H1 (cell line): ENCODE measurements at regions not wholly inside any gene's neighbourhood (a gene's known extent, or its start where the extent isn't known, plus 50 kb on each side); places are given as distances from the start of the nearest gene placed in this dataset.
"Not testable (repeated sequence)": the region's sequence is repeated elsewhere in the genome, so short reads cannot be mapped to it uniquely, and the experiment has no call there.

Experiments
- CTCF ChIA-PET: fragments of 300-600 bp; sonication (Branson Sonifier 250); formaldehyde crosslinking; loops from one replicate; lab custom pipeline; 2021; ENCODE audit not compliant: partially characterized antibody; lab: Charles Lee
- POLR2A ChIA-PET: fragments of 300-600 bp; sonication (Branson Sonifier 250); formaldehyde crosslinking; loops from one replicate; lab custom pipeline; 2021; ENCODE audit warnings: inconsistent platforms; ENCODE audit not compliant: partially characterized antibody; lab: Charles Lee
- DNase-seq, 2 experiments: peaks; one replicate each; pipeline versions ENCODE4 v3.0.0 to v3.0.0-alpha.2; 2010 to 2022; ENCODE audit warnings: low spot score in 2 of 2, low read depth in 1 of 2, mixed read lengths in 1 of 2
- FAIRE-seq: peaks from 2 replicates; lab custom pipeline; 2011; peaks lifted over from hg19 to GRCh38; lab: Jason Lieb, UNC
- H2AFZ ChIP-seq: 2 replicates; pipeline ENCODE4 v1.8.1; 2012; ENCODE audit warnings: low read length, inconsistent platforms
- H2AK5ac ChIP-seq: 2 replicates; pipeline ENCODE4 v1.6.1; 2013; ENCODE audit warnings: low read depth, low read length
- H2BK120ac ChIP-seq: replicated peaks from 2 replicates; pipeline ENCODE3; 2013; ENCODE audit warnings: low read depth, low read length, inconsistent platforms
- H2BK12ac ChIP-seq: 2 replicates; pipeline ENCODE4 v1.6.1; 2013; ENCODE audit warnings: low read depth, low read length
- H2BK15ac ChIP-seq: 2 replicates; pipeline ENCODE4 v1.6.1; 2013; ENCODE audit warnings: low read length
- H2BK20ac ChIP-seq: 2 replicates; pipeline ENCODE4 v1.6.1; 2013; ENCODE audit warnings: low read length
- H2BK5ac ChIP-seq: 2 replicates; pipeline ENCODE4 v1.6.1; 2013; ENCODE audit warnings: low read depth, low read length
- H3K14ac ChIP-seq: 2 replicates; pipeline ENCODE4 v1.6.1; 2013; ENCODE audit warnings: inconsistent platforms; ENCODE audit not compliant: insufficient read length
- H3K18ac ChIP-seq: 2 replicates; pipeline ENCODE4 v1.6.1; 2013; ENCODE audit warnings: low read length; ENCODE audit errors: extremely low read depth
- H3K23ac ChIP-seq: 2 replicates; pipeline ENCODE4 v1.6.1; 2013; ENCODE audit warnings: inconsistent platforms; ENCODE audit not compliant: insufficient read length
- H3K23me2 ChIP-seq: 2 replicates; pipeline ENCODE4 v1.6.1; 2013; ENCODE audit warnings: low read depth, low read length
- H3K27ac ChIP-seq: 2 replicates; pipeline ENCODE4 v1.6.1; 2011; ENCODE audit warnings: low read depth, low read length, inconsistent platforms
- H3K27me3 ChIP-seq, 4 experiments: replicated peaks in 1 of 4; 1 replicate in 1 of 4; 2 replicates in 3 of 4; pipeline versions ENCODE4 v1.6.1 to v1.8.1; 2011 to 2013; ENCODE audit warnings: low read length in 3 of 4, mild to moderate bottlenecking in 3 of 4, inconsistent platforms in 2 of 4, mixed read lengths in 2 of 4, moderate library complexity in 1 of 4; ENCODE audit not compliant: control insufficient read depth in 3 of 4, insufficient read depth in 3 of 4; ENCODE audit errors: extremely low read depth in 1 of 4
- H3K36me3 ChIP-seq, 4 experiments: 2 replicates each; pipeline versions ENCODE4 v1.6.1 to v1.8.1; 2011 to 2013; ENCODE audit warnings: mild to moderate bottlenecking in 4 of 4, low read length in 3 of 4, moderate library complexity in 2 of 4, control low read depth in 1 of 4, inconsistent platforms in 1 of 4; ENCODE audit not compliant: insufficient read depth in 4 of 4, control insufficient read depth in 2 of 4
- H3K4ac ChIP-seq: replicated peaks from 2 replicates; pipeline ENCODE3; 2013; ENCODE audit warnings: low read length, low read depth, mixed read lengths, inconsistent platforms; ENCODE audit not compliant: insufficient read length
- H3K4me1 ChIP-seq, 4 experiments: replicated peaks in 1 of 4; 1 replicate in 1 of 4; 2 replicates in 3 of 4; pipeline versions ENCODE4 v1.6.1 to v1.8.1; 2011 to 2013; ENCODE audit warnings: low read length in 3 of 4, inconsistent platforms in 2 of 4, mixed read lengths in 1 of 4; ENCODE audit not compliant: insufficient read depth in 4 of 4, control insufficient read depth in 3 of 4
- H3K4me2 ChIP-seq, 2 experiments: 2 replicates each; pipeline versions ENCODE4 v1.6.1 to v1.8.1; 2011 to 2013; ENCODE audit warnings: low read depth in 2 of 2, low read length in 2 of 2, control low read depth in 1 of 2, inconsistent platforms in 1 of 2, mild to moderate bottlenecking in 1 of 2; ENCODE audit not compliant: insufficient read depth in 1 of 2
- H3K4me3 ChIP-seq, 4 experiments: fragments of 200-600, 300-600 bp in 1 of 4; sonication (generic), shearing (Covaris generic), sonication (Bioruptor Twin) in 1 of 4; 2 replicates each; pipeline versions ENCODE4 v1.5.1 to v1.8.1; 2011 to 2016; ENCODE audit warnings: low read length in 4 of 4, low read depth in 3 of 4, control low read depth in 2 of 4, inconsistent platforms in 2 of 4, mild to moderate bottlenecking in 2 of 4, mixed read lengths in 1 of 4, moderate library complexity in 1 of 4; ENCODE audit not compliant: insufficient read depth in 2 of 4; ENCODE audit errors: extremely low read depth in 1 of 4
- H3K56ac ChIP-seq: replicated peaks from 2 replicates; pipeline ENCODE3; 2013; ENCODE audit warnings: low read depth, mild to moderate bottlenecking, mixed read lengths, low read length, inconsistent platforms; ENCODE audit not compliant: insufficient read length
- H3K79me1 ChIP-seq: 2 replicates; pipeline ENCODE4 v1.6.1; 2013; ENCODE audit warnings: low read depth, low read length, control low read depth
- H3K79me2 ChIP-seq, 2 experiments: 2 replicates each; pipeline versions ENCODE4 v1.6.1 to v1.8.1; 2012 to 2013; ENCODE audit warnings: low read length in 2 of 2, mild to moderate bottlenecking in 2 of 2, inconsistent platforms in 1 of 2; ENCODE audit not compliant: insufficient read depth in 2 of 2, control insufficient read depth in 1 of 2
- H3K9ac ChIP-seq, 4 experiments: replicated peaks in 1 of 4; 1 replicate in 1 of 4; 2 replicates in 3 of 4; pipeline versions ENCODE4 v1.6.1 to v1.8.1; 2011 to 2013; ENCODE audit warnings: low read depth in 3 of 4, low read length in 3 of 4, control low read depth in 2 of 4, mild to moderate bottlenecking in 2 of 4, moderate library complexity in 2 of 4, inconsistent platforms in 1 of 4; ENCODE audit errors: extremely low read depth in 1 of 4
- H3K9me3 ChIP-seq, 2 experiments: 2 replicates each; pipeline versions ENCODE4 v1.6.1 to v1.8.1; 2012 to 2013; ENCODE audit warnings: mild to moderate bottlenecking in 2 of 2, moderate library complexity in 2 of 2, control low read depth in 1 of 2, inconsistent platforms in 1 of 2, low read depth in 1 of 2, low read length in 1 of 2, mixed read lengths in 1 of 2; ENCODE audit not compliant: insufficient read depth in 2 of 2
- H4K20me1 ChIP-seq, 2 experiments: replicated peaks in 1 of 2; 2 replicates each; pipeline versions ENCODE3 to v1.8.1; 2011 to 2013; ENCODE audit warnings: inconsistent platforms in 2 of 2, low read length in 2 of 2, mild to moderate bottlenecking in 1 of 2; ENCODE audit not compliant: insufficient read depth in 2 of 2, control insufficient read depth in 1 of 2
- H4K5ac ChIP-seq: 2 replicates; pipeline ENCODE4 v1.6.1; 2013; ENCODE audit warnings: low read length, low read depth, mixed read lengths, inconsistent platforms; ENCODE audit not compliant: insufficient read length
- H4K8ac ChIP-seq: 2 replicates; pipeline ENCODE4 v1.8.0; 2013; ENCODE audit warnings: mild to moderate bottlenecking, moderate library complexity, low read length, inconsistent platforms; ENCODE audit not compliant: insufficient read depth; ENCODE audit errors: extremely low read depth
- H4K91ac ChIP-seq: replicated peaks from 2 replicates; pipeline ENCODE3; 2013; ENCODE audit warnings: low read length, mixed read lengths, inconsistent platforms; ENCODE audit not compliant: insufficient read length
- whole genome bisulfite sequencing, 2 experiments: shearing (Covaris generic) in 1 of 2; methylation state at CpG; one replicate each; pipeline versions ENCODE4 v1.1.6 to v1.1.7; 2013 to 2015; ENCODE audit warnings: low lambda C conversion rate in 2 of 2, mixed read lengths in 2 of 2, inconsistent platforms in 1 of 2, low coverage in 1 of 2, missing lambda C conversion rate in 1 of 2; ENCODE audit not compliant: insufficient replicate concordance in 2 of 2, insufficient coverage in 1 of 2, insufficient read length in 1 of 2; ENCODE audit errors: extremely low coverage in 1 of 2, missing lambda C conversion rate in 1 of 2; 5-methylcytosine and 5-hydroxymethylcytosine counted together

DNA sequence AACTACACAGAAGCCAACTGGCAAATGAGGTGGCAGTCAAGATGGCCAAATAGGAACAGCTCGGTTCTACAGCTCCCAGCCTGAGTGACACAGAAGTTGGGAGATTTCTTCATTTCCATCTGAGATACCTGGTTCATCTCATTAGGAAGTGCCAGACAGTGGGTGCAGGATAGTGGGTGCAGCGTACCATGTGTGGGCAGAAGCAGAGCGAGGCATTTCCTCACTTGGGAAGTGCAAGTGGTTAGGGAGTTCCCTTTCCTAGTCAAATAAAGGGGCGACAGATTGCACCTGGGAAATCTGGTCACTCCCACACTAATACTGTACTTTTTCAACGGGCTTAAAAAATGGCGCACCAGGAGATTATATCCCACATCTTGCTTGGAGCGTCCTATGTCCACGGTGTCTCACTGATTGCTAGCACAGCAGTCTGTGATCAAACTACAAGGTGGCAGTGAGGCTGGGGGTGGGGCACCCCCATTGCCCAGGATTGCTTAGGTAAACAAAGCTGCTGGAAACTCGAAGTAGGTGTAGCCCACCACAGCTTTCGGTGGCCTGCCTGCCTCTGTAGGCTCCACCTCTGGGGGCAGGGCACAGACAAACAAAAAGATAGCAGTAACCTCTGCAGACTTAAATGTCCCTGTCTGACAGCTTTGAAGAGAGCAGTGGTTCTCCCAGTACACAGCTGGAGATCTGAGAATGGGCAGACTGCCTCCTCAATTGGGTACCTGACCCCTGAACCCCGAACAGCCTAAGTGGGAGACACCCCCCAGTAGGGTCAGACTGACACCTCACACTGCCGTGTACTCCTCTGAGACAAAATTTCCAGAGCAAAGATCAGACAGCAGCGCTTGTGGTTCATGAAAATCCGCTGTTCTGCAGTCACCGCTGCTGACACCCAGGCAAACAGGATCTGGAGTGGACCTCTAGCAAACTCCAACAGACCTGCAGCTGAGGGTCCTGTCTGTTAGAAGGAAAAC lies 3138.9 kb upstream of the OR11H1 start:
- H3K56ac ChIP-seq, H4K20me1 ChIP-seq, H3K4me2 ChIP-seq, H3K4me1 ChIP-seq, H2BK5ac ChIP-seq, H2BK120ac ChIP-seq, H3K36me3 ChIP-seq, H2BK20ac ChIP-seq, H2BK15ac ChIP-seq, H3K4me3 ChIP-seq, H4K91ac ChIP-seq, H3K27me3 ChIP-seq, H3K23me2 ChIP-seq, CTCF ChIA-PET, H3K79me1 ChIP-seq, DNase-seq, FAIRE-seq, H2AK5ac ChIP-seq, H3K4ac ChIP-seq, H2AFZ ChIP-seq, H2BK12ac ChIP-seq, H3K18ac ChIP-seq, H3K27ac ChIP-seq, H3K23ac ChIP-seq, H4K8ac ChIP-seq, POLR2A ChIA-PET, H4K5ac ChIP-seq, H3K79me2 ChIP-seq, H3K14ac ChIP-seq, H3K9ac ChIP-seq: not testable (repeated sequence)
- H3K9me3 ChIP-seq = peaks cover 20 to 23% of the 10 kb centered on the region in 2 experiments
- 76% methylated on average over 15 of the region's 15 CpGs; no CpG with 5 or more reads in 1 of the 2 experiments for WGBS, 2 experiments
